ENCODE measurements at regions not wholly inside any gene's neighbourhood (a gene's known extent, or its start where the extent isn't known, plus 50 kb on each side); places are given as distances from the start of the nearest gene placed in this dataset.

DNA sequence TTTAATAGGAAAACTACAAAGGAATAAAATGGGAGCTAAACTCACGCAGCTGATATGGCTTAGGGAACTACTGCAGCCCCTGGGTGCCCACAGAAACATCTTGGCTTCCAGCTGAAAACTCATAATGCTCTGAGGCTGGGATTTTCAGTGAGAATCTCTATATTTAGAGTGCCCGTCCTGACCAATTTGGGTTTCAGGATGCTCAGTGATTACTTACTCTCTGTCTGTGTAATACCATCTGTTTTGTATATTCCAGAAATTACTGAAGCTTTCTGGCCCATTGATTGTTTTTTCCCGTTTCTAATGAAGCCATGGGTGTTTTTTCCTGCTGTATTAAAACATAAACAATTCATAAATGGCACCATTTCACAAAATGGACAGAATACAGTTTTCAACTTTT is 50.6 kb upstream of the ZNF385D start:
- DNase-seq (ENCODE audit: low spot score): no peak

DNA sequence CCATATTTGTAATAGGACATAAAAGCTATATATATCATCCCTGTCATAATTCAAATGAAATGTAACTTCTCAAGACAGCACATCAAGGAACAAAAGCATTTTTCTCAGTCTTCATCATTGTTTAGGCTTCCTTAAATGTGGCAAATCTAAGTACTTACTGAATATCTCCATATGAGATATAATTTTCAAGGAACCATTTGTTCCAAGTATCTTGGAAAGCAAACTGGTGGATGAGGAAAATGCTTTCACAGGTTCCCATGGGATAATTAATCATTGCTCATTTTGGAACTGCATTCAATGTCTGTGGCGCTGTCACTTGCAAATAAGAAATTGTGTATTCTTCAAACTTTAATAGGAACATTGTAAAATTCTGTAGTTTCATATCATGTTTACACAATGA is 52.6 kb upstream of the ZNF385D start:
- intact Hi-C loops (cut with DNase I): no loop called here
- no peak for DNase-seq (ENCODE audit: low spot score)

More for the DNA sequence above, 50.6 kb upstream of the ZNF385D start:
- intact Hi-C loops (cut with DNase I): no loop called here

DNA sequence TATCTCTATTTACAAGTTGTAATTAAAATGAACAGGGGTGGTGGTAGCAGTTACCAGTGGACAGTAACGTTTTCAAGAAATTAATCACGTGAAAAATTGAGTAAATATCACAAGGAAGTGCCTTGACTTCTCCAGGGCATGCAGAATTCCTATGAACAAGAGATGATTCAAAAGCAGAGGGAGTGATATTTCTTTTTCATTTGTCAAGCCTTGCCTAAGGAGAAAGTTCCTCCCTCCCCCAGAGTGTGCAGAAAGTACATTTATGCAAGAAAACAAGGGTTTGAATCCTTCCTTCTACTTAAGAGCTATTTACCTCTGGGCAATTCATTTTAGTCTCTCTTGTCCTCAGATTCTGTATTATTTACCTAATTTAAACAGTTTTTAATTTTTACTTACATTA is 53.3 kb upstream of the ZNF385D start:
- intact Hi-C loops (cut with DNase I): no loop called here
- DNase-seq (ENCODE audit: low spot score): no peak

DNA sequence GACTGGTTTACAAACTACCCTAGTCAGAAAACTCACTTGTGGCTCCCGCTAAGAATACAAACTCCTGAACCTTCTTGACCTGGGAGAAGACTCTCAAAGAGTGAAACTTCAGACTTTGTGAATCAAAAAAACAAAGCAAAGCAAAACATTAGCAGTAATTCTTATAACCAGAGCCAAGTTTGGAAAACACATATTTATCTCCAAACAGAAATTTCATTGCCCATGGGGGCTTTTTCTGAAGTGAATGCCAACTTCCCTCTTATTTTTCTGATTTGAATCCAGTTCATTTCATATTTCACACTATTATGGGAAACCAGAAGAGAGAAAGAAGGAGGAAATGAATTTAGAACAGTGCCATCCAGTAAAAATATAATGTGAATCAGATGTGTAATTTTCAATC is 55.7 kb upstream of the ZNF385D start:
- DNase-seq (ENCODE audit: low spot score): no peak
- intact Hi-C loops (cut with DNase I): no loop called here

DNA sequence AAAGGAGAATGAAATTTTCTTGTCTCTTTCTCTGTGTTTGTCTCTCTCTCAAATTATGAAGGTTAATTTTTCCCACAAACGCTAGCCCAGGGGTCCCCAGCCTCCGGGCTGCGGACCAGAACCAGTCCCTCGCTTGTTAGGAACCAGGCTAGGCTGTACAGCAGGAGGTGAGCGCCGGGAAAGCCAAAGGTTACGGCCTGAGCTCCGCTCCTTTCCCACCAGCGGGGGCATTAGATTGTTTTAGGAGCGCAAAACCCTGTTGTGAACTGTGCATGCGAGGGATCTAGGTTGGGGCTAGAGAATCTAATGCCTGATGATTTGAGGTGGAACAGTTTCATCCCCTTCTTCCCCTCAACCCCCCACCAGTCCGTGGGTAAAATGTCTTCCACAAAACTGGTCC is 74.7 kb upstream of the ZNF385D start:
- intact Hi-C loops (cut with DNase I): no loop called here
- no peak for DNase-seq (ENCODE audit: low spot score)

- intact Hi-C loops (cut with DNase I): no loop called here
- DNase-seq (ENCODE audit: low spot score): no peak
Measured at GRCh38 chr3:21826416-21826815, 75.4 kb upstream of the ZNF385D start.

GRCh38 chr3:21830541-21830940 is 79.5 kb upstream of the ZNF385D start:
- DNase-seq (ENCODE audit: low spot score): no peak
- intact Hi-C loops (cut with DNase I): no loop called here

DNA sequence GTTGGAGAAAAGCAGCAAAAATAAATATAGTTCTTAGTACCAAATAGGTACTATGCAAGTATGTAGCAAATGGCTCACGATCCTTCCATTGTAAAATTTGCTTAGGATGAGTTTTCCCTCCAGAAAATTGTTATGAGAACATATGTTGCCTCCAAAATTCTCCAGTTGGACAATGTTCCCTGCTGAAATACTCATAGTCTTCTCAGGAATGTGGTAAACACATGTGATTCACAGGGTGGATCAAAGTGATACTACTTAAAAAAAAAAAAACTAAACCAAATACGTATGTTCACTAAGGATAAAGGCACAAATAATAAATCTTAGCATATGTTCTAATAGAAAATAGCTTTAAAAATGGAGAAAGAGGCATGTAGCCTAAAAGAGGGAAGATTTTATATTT is 84.3 kb upstream of the ZNF385D start:
- no peak for DNase-seq (ENCODE audit: low spot score)
- intact Hi-C loops (cut with DNase I): loop anchor here (5.0 kb wide), 2 partner anchors 43 to 83 kb away; partner anchors contain the start of gene ZNF385D

- intact Hi-C loops (cut with DNase I): loop anchor here (5.0 kb wide), 2 partner anchors 44 to 84 kb away; partner anchors contain the start of gene ZNF385D
- no peak for DNase-seq (ENCODE audit: low spot score)
Measured at GRCh38 chr3:21836227-21836626, 85.2 kb upstream of the ZNF385D start.

GRCh38 chr3:21839176-21839575 is 88.2 kb upstream of the ZNF385D start:
- intact Hi-C loops (cut with DNase I): loop anchor here (5.0 kb wide), 2 partner anchors 47 to 87 kb away; partner anchors contain the start of gene ZNF385D

GRCh38 chr3:21839592-21839991 is 88.6 kb upstream of the ZNF385D start:
- intact Hi-C loops (cut with DNase I): loop anchor here (5.0 kb wide), 2 partner anchors 47 to 87 kb away; partner anchors contain the start of gene ZNF385D
- peak; percentile 75 for DNase-seq (ENCODE audit: low spot score)

More at GRCh38 chr3:21839176-21839575, 88.2 kb upstream of the ZNF385D start:
- DNase-seq (ENCODE audit: low spot score): no peak

DNA sequence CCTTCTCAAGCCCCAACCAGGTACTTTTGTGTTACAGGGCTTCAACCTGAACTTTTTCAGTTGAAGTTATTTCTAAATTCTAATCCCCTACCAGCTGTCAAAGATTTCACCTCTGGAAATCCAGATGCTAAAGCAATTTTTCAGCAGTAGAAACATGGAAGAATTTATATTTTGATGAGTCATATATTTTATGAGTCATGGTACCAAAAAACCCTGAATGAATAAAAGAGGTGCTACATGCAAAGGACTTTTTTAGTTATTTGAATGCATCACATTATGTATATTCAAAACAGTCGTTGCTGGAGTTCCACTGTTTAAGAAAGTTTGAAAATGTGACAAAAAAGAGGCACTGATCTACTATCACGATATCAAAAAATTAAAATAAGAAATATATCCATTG is 96.0 kb upstream of the ZNF385D start:
- intact Hi-C loops (cut with DNase I): no loop called here
- no peak for DNase-seq (ENCODE audit: low spot score)

DNA sequence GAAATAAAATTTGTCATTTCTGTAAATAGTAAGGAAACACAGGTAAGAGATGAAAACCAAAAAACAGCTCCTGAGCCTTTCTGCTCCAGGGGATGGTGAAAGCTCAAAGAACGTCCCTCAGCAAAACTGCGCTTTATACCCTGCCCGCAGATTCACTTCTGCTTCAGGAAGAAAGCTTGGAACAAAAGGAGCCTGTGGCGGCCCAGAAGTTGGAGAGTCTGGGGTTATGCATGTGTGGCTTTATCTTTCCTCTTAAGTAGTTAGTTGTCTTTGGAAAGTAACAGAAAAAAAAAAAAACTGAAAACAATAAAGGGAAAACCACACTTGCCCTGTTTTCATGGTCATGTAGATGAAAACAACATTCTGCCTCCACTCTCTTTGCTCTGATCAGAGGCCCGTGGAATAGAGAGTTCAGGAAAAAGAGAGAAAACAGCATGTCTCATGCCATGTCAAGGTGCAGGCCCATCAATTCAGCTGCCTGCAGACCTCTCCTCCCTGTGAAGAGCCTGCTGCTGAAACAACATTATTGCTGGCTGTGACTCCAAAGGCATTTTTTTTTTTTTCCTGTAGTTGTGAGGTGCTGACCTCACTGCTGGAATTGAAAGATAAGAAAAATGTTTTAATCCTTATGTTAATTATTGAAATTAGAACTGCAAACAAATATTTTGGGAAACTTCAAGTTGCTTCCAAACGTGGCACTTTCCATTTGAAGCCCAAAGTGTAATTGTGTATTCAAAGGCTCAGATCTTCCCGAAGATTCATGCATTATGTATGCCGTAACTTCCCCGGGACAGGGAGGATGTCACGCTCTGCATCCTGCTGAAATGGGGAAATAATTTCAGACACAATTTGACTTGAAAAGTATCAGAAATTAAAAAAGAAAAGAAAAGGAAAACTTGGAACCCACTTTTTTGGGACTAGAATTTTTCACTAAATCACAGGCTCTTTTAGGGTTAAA is 108.4 kb upstream of the ZNF385D start:
- DNase-seq (ENCODE audit: low spot score): no peak
- intact Hi-C loops (cut with DNase I): no loop called here

- DNase-seq (ENCODE audit: low spot score): no peak
- intact Hi-C loops (cut with DNase I): no loop called here
Measured at GRCh38 chr3:21860082-21860475, 109.1 kb upstream of the ZNF385D start.

- DNase-seq (ENCODE audit: low spot score): no peak
- intact Hi-C loops (cut with DNase I): no loop called here
Measured at GRCh38 chr3:21860657-21861056, 109.6 kb upstream of the ZNF385D start.

GRCh38 chr3:21876782-21877181 is 125.8 kb upstream of the ZNF385D start:
- intact Hi-C loops (cut with DNase I): no loop called here
- DNase-seq (ENCODE audit: low spot score): no peak

DNA sequence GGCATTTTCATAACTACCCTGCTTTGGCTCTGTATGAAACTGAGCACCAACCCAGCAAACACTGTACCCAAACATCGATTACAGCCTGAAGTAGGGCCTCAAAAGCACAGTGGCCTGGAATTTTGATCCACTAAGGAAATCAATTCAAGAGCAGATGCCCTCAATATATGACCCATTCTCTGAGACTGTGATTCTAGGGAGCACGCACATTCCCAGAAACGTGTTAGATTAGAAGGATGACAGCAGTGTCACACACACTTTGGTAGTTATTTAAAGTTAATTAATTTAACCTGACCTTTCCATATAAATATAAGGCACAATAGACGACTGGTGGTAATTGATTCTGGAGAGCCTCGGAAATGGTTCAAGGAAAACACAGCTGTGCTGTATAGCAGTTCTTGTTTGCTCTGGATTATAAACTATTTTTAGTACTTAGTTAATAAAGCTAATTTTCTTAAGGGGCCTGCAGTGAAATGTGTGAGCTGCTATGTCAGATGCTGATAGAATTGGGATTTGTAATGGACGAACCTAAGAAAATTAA is 126.3 kb upstream of the ZNF385D start:
- intact Hi-C loops (cut with DNase I): no loop called here
- DNase-seq (ENCODE audit: low spot score): no peak

- intact Hi-C loops (cut with DNase I): no loop called here
- no peak for DNase-seq (ENCODE audit: low spot score)
Measured at GRCh38 chr3:21879184-21879886, 128.3 kb upstream of the ZNF385D start.

- no peak for DNase-seq (ENCODE audit: low spot score)
- intact Hi-C loops (cut with DNase I): no loop called here
Measured at GRCh38 chr3:21888656-21889055, 137.6 kb upstream of the ZNF385D start.

DNA sequence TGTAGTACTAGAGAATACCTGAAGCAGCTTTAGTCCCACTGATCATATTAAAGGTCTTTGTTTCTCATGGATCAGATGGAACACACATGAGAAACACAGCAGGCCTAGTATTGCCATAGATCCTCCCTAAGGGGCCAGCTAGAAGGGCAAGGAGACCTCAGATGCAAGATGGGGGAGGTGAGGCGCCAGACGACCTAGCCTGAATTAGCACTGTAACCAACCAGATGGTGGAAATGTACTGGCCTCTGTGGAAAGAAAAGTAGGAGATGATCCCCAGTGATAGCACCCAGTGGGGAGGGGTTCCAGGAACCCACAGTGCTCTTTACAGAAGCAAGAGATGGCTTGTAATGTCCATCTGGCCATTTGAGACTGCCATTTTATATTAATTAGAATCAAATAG is 138.2 kb upstream of the ZNF385D start:
- intact Hi-C loops (cut with DNase I): no loop called here
- DNase-seq (ENCODE audit: low spot score): no peak

Measured in cardiac septum (tissue), 1 donor.